Brain microvascular endothelial cell (primary cell): ENCODE measurements at regions not wholly inside any gene's neighbourhood (a gene's known extent, or its start where the extent isn't known, plus 50 kb on each side); places are given as distances from the start of the nearest gene placed in this dataset.
"Not testable (repeated sequence)": the region's sequence is repeated elsewhere in the genome, so short reads cannot be mapped to it uniquely, and the experiment has no call there.

Experiments
- DNase-seq: peaks from one replicate; pipeline ENCODE4 v3.0.0-alpha.2; 2020
- H3K27ac ChIP-seq: fragments of 250-450 bp; sonication (Bioruptor Pico); 2 replicates; pipeline ENCODE4 v1.5.1; 2020; ENCODE audit warnings: mild to moderate bottlenecking, moderate library complexity
- H3K27me3 ChIP-seq: fragments of 250-450 bp; sonication (Bioruptor Pico); replicated peaks from 2 replicates; pipeline ENCODE4 v1.5.1; 2020; ENCODE audit warnings: mild to moderate bottlenecking
- H3K36me3 ChIP-seq: fragments of 250-450 bp; sonication (Bioruptor Pico); replicated peaks from 2 replicates; pipeline ENCODE4 v1.5.1; 2020; ENCODE audit warnings: mild to moderate bottlenecking
- H3K4me3 ChIP-seq: 2 replicates; pipeline ENCODE4 v1.5.1; 2011; ENCODE audit warnings: low read depth, mild to moderate bottlenecking, control low read depth, low read length, moderate library complexity
- in situ Hi-C: cut with HindIII; loops from 2 replicates; pipeline ENCODE4 v1.10.0; 2017; ENCODE audit warnings: low sequenced_read_pairs, low pct_ligation_motif_present

DNA sequence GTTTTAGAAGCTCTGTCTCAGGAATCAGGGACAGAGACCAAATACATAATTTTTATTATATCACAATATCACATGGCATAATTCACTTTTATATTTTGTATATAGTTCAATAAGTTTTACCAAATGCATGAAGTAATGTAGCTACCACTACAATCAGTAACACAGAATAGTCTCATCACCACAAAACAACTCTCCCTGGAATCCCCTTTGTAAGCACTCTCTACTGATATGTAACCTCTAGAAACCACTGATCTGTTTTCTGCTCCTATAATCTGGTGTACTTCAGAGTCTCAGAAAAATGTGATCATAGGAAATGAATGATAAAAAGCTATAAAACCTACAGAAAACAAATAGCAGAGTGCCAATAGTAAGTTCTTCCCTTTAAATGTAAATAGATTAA lies 1465.9 kb downstream of the SPATA31A7 start:
- H3K4me3 ChIP-seq, in situ Hi-C loops, DNase-seq, H3K27ac ChIP-seq, H3K27me3 ChIP-seq, H3K36me3 ChIP-seq: not testable (repeated sequence)

DNA sequence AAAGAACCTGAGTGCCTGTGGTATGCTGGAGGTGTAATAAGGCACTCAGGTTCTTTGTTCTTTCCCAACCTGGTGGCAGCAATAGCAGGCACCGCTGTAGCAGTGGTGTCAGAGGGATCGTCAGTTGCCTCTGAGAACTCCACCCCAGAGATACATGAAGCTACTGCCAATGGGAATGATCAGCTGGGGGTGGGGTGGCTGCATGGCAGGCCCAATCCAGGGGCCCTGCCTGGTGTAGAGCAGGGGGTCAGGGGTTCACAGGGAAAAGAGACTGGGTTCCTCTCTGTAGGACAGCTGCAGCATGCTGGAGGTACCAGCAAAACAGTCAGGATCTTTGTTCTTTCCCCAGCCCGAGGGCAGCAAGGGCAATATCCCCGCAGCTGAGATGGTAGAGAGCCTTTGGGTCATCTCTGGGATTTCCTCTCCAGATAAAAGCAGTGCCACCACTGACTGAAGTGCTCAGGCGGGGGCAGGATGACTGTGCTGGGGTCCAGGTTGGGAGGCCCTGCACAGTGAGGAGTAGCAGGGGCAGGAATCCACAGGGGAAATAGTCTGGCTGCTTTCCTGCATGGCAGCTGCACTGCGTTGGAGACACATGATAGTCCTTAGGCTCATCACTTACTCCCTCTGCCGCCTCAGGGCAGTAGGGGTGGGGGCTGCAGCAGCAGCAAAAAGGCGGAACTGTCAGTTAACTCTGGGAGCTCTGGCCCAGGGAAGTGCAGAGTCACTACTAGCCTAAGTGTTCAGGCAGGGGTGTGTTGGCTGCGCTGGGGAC lies 1473.1 kb downstream of the SPATA31A7 start:
- H3K36me3 ChIP-seq, DNase-seq, H3K27me3 ChIP-seq, H3K27ac ChIP-seq, in situ Hi-C loops, H3K4me3 ChIP-seq: not testable (repeated sequence)

DNA sequence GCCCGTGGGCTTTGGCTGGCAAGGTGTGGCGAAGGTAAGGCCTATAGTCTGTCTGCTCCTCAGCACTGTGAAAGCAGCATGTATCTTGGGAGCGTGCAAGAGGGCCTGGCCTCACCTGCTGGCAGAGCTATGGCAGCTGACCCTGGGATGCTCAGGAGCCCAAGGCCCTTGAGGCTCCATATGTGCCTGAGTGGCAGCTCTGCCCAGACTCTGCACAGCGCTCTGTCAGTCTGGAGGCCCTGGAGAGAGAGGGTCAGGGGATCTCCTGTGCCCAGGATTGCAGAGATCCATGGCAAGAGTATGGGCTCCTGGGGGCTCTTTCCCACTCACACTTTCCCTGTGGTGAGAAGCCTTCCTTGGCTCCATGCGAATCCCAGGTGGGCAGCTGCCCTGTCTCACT lies 1473.7 kb downstream of the SPATA31A7 start:
- DNase-seq, H3K27me3 ChIP-seq, H3K4me3 ChIP-seq, H3K36me3 ChIP-seq, in situ Hi-C loops, H3K27ac ChIP-seq: not testable (repeated sequence)

DNA sequence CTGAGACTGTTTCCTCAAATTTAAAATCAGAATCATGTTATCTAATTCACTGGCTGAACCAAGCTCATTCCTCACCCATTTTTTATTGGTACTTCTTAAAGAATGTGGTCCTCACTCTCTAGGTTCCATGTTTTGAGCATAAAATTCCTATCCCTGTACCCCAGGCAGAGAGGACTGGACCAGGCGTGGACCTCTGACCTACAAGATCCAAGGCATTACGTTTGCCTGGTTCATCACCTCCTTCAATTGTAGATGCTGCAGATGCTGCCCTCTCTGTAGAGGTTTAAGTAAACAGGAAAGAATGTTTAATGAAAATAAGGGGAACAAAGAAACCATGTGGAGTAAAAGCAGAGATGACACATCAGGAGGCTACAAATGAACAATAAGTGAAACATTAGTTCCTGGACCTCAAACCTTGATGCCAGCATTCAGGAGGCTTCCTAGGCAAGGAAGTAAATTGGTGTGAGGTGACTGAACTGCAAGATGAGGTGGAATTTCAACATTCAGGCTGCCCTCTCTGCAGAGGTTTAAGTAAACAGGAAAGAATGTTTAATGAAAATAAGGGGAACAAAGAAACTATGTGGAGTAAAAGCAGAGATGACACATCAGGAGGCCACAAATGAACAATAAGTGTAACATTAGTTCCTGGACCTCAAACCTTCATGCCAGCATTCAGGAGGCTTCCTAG lies 1477.4 kb downstream of the SPATA31A7 start:
- H3K4me3 ChIP-seq, H3K36me3 ChIP-seq, H3K27me3 ChIP-seq, in situ Hi-C loops: not testable (repeated sequence)
- peak; percentile 56 for DNase-seq
- H3K27ac ChIP-seq, result peak overlapping the region; percentile 73

DNA sequence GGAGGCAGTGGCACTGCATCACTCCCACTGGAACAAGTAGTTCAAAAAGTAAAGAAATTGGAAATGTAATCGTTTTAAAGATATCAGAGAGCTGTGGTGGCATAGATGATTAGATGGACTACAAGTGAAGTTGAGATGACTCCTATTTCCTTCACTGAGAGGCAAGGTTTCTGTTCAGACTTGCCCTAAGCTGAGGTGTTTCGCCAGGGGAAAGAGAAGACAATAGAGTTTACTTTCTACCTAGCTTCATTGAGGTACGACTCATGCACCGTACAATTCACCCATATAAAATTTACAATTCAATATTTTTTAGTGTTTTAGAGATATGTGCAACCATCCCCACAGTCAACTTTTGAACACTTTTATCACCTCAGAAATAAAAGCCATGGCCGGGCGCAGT lies 1487.2 kb downstream of the SPATA31A7 start:
- DNase-seq, H3K4me3 ChIP-seq, in situ Hi-C loops, H3K27ac ChIP-seq, H3K36me3 ChIP-seq, H3K27me3 ChIP-seq: not testable (repeated sequence)

DNA sequence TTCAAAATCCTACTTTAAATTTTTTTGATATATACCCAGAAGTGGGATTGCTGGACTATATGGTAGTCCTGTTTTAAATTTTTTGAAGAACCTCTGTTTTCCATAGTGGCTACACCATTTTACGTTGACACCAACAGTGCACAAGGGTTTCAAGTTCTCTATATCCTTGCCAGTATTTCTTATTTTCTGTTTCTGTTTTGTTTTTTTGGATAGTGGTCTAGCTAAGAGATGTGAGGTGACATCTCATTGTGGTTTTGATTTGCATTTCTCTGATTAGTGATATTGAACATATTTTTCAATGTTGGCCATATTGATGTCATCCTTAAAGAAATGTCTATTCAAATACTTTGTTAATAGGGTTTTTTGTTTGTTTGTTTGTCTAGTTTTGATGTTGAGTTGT lies 1488.5 kb downstream of the SPATA31A7 start:
- H3K27me3 ChIP-seq, H3K27ac ChIP-seq, in situ Hi-C loops, H3K4me3 ChIP-seq, H3K36me3 ChIP-seq, DNase-seq: not testable (repeated sequence)

DNA sequence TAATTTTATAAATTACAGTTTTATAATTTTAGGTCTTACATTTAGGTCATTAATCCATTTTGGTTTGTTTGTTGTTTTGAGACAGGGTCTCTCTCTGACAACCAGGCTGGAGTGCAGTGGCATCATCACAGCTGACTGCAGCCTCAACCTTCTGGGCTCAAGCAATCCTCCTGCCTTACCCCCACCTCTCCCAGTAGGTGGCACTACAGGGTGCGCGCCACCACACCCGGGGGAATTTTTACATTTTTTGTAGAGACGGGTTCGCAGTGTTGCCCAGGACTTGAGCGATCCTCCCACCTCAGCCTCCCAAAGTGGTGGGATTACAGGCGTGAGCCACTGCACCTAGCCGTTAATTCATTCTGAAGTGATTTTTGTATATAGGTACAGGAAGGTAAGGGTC lies 1489.2 kb downstream of the SPATA31A7 start:
- in situ Hi-C loops, H3K27ac ChIP-seq, DNase-seq, H3K27me3 ChIP-seq, H3K4me3 ChIP-seq, H3K36me3 ChIP-seq: not testable (repeated sequence)

DNA sequence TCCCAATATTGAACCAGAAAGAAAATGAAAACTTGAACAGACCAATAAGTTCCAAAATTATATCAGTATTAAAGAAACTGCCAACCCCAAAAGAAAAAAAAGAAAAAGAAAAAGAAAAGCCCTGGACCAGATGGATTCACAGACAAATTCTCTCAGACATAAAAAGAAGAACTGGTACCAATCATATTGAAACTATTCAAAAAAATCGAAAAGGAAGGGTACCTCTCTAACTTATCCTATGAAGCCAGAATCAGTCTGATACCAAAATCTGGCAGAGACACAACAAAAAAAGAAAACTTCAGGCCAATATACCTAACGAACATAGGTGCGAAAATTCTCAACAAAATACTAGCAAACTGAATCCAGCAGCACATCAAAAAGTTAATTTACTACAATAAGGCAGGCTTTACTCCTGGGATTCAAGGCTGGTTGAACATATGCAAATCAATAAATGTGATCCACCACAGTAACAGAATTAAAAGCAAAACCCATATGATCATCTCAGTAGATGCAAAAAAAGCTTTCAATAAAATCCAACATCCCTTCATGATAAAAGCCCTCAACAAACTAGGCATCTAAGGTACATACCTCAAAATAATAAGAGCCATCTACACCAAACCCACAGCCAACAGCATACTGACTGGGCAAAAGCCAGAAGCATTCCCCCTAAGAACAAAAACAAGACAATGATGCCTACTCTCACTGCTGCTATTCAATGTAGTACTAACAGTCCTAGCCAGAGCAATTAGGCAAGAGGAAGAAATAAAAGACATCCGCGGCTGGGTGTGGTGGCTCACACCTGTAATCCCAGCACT lies 1495.2 kb downstream of the SPATA31A7 start:
- H3K36me3 ChIP-seq, H3K27me3 ChIP-seq, DNase-seq, H3K27ac ChIP-seq, in situ Hi-C loops, H3K4me3 ChIP-seq: not testable (repeated sequence)

DNA sequence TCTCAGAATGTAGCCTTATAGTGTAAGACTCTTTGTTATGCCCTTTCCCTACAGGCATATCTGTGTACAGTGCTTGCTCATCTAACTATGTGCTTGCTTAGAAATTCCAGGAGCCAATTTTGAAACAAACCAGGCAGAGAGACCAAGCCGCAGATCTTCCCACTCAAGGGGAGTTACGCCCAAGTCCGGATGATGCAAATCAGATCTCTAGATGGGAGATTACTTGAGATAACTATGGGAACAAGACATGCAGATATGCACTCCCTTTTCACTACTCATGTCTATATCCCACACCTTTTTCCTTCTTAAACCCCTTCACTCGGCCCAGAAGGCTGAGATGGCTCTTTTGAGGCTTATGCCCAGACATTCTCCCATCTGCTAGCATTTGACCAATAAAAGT lies 1496.5 kb downstream of the SPATA31A7 start:
- H3K27me3 ChIP-seq, H3K4me3 ChIP-seq, H3K36me3 ChIP-seq, in situ Hi-C loops, DNase-seq, H3K27ac ChIP-seq: not testable (repeated sequence)

DNA sequence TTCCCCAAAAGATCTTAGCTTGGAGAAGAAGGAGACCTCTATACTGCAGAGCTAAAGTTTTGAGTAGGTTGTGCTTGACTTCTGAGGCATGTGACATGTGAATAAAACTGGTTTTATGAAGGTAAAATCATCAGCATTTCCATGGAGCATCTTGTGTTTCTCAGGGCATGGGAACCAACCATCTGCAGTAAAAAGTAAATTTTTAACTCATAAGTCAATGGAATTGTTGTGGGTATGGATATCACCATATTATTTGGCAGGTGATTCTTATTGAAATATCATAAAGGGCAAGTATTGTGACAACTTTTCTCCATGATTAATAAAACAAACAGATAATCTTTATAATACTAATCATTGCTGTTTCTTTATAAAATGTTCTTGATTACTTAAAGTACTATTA lies 1503.2 kb downstream of the SPATA31A7 start:
- H3K27ac ChIP-seq, H3K36me3 ChIP-seq, DNase-seq, H3K4me3 ChIP-seq, in situ Hi-C loops, H3K27me3 ChIP-seq: not testable (repeated sequence)

DNA sequence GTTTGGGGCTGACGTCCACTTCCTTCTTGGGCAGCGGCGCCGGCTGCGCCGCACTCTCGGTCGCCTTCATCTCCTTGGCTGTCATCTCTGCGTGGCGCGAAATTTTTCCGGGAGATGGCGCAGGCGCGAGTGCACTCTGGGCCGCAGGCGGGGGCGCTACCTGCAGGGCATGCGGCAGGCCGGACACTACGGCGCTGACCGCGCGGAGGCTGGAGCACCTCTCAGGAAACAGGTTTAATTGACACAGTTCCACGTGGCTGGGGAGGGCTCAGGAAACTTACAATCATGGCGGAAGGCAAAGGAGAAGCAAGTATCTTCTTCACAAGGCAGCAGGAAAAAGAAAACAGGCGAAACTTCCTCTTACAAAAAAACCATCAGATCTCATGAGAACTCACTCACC lies 1521.5 kb downstream of the SPATA31A7 start:
- H3K27ac ChIP-seq, H3K4me3 ChIP-seq, DNase-seq, H3K27me3 ChIP-seq, in situ Hi-C loops, H3K36me3 ChIP-seq: not testable (repeated sequence)

DNA sequence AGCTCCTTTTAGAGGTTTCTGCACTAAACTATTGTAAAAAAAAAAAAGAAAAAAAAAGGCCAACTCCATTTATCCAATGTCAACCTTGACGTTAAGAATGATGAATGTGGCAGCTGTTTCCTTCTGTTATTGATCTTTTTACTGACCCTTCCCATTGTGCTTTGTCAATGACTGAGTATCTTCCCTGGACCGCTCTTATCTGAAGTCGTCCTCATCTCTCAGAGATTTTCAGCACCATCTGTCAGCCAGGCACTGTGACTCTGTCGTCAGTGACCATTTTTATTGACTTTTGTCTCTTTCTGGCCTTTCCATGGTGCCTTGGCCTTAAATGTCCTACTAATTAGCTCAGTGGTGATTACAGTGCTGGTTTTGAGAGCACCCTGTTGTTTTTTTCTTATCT lies 1535.7 kb downstream of the SPATA31A7 start:
- H3K36me3 ChIP-seq, H3K27ac ChIP-seq, in situ Hi-C loops, DNase-seq, H3K27me3 ChIP-seq, H3K4me3 ChIP-seq: not testable (repeated sequence)

DNA sequence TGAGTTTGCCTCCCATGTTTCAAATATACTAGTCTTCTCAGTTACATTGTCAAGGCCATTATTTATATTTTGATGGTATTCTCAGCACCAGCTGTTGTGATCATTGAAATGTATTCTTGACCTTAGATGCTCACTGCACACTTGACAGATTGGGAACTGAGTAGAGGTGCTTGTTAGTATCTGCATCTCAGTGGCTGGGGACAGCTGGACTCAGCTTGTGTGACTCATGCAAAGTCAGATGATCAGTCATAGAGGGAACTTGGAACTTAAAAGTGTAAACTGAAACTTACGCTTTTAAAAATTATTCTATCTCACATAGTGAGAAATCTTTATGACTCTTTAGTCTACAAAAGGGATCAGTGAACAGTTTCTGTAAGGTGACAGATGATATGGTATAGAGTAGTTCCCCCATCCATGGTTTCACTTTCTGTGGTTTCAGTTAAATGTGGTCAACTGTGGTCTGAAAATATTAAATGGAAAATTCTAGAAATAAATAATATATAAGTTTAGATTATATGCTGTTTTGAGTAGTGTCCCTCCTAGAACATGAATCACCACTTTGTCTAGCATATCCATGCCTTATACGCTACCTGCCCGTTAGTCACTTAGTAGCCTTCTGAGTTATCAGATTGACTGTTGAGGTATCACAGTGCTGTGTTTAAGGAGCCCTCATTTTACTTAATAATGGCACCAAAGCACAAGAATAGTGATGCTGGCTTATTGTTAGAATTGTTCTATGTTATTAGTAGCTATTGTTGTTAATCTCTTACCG lies 1540.6 kb downstream of the SPATA31A7 start:
- in situ Hi-C loops, H3K27ac ChIP-seq, H3K27me3 ChIP-seq, DNase-seq, H3K4me3 ChIP-seq, H3K36me3 ChIP-seq: not testable (repeated sequence)

DNA sequence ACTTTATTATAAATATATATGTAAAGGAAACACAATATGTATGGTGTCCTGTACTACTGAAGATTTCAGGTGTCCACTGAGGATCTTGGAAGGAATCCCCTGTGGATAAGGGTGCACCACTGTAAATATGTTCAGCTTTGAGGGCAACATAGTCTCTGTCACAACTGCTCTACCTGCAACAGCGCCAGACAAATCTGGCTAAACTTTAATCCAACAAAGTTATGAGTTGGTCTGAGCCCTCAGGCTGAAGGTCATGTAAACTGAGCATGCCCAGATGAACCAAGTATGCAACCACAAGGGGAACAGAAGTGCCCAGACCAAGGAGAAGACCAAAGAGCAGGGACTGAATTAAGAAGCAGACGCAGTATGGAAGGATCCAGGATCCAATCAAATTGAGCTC lies 1541.2 kb downstream of the SPATA31A7 start:
- H3K4me3 ChIP-seq, H3K27me3 ChIP-seq, in situ Hi-C loops, H3K36me3 ChIP-seq, H3K27ac ChIP-seq, DNase-seq: not testable (repeated sequence)
